ENCODE measurements at regions not wholly inside any gene's neighbourhood (a gene's known extent, or its start where the extent isn't known, plus 50 kb on each side); places are given as distances from the start of the nearest gene placed in this dataset.

DNA sequence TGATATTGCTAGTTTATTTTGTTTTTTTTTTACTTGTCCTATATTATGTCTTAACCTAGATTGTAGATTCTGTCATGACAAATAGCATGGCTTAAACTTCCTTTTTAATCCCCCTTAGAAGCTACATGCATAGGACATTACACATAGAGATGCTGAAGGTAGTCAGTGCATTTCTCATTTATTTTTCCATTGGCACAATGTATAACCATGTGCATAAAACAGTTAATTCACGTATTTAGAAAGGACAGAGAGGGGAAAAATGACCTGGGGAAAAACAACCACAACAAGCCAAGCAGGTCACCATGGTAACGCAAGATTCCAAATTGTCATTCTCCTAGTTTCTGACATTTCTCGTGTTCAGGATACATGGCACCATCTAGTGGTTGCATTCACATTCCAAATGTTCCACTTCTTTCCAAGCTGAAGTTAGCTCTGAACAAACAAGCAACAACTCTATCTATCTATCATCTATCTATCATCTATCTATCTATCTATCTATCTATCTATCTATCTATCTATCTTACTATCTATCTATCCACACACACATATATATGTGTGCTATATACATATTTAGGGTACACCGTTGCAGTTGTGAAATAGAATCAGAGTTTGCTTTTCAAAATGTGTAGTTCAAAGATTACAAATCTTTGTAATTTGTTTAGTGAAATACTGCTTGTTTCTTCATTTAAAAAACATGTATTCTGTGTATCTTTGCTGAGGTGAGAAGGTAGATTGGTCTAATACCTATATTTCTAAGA lies 487.2 kb upstream of the ST8SIA4 start:
- no CpG with 5 or more reads among the region's 4 CpGs for WGBS, 2 donors (ENCODE audit: extremely low coverage in 2 of 2, insufficient read length in 2 of 2, insufficient replicate concordance in 1 of 2)
- H3K79me1 ChIP-seq (ENCODE audit: low read depth, low read length): no peaks in the 10 kb centered on the region

DNA sequence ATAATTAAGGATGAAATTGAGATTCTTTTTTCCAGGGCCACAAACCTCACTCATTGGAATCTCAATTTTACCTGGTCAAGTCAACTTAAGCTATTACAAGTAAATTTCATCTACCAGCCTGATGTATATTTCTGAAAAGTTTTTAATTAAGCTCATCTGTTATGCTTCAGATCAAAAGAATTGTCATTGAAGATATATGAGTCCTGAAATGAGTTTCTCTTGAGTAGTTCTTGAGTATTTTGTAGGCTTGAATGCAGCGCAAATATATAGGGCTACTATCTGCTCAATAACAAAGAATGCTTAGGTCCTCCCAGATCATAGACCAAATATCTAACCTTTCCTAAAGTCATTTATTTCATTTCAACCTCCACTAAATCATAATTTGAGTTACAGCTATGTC lies 482.2 kb upstream of the ST8SIA4 start:
- Histone ChIP-seq H3K27ac (replicated peaks; ENCODE audit: low read length) (no peak overlapping the region), H2BK5ac (ENCODE audit: low read length) (no peak overlapping the region), H3K4me1 (ENCODE audit: control insufficient read depth in 2 of 2, insufficient read depth in 1 of 2, low read depth in 1 of 2, low read length in 2 of 2) (peaks cover 0 to 3% of the 10 kb centered on the region in 2 donors), H3K9ac (ENCODE audit: low read depth, low read length, poor library complexity) (no peak overlapping the region), H3K23ac (ENCODE audit: low read depth, low read length, poor library complexity) (no peak overlapping the region), H2BK12ac (ENCODE audit: low read length) (no peak overlapping the region), H3K36me3 (replicated peaks in 1 of 2; ENCODE audit: control insufficient read depth in 2 of 2, insufficient read depth in 2 of 2, low read length in 2 of 2) (no peaks in the 10 kb centered on the region), H3K4ac (ENCODE audit: low read length) (no peak overlapping the region), H2AK5ac (ENCODE audit: low read depth, low read length) (no peak overlapping the region), H2AFZ (ENCODE audit: low read length) (no peak overlapping the region), H2BK15ac (ENCODE audit: low read length) (no peak overlapping the region), H3K4me2 (ENCODE audit: insufficient read depth, low read length, poor library complexity, severe bottlenecking) (no peak overlapping the region), H3K4me3 (ENCODE audit: low read length in 2 of 2) (no peak overlapping the region), H2BK120ac (ENCODE audit: low read depth, low read length) (no peak overlapping the region), H3K27me3 (ENCODE audit: control insufficient read depth in 3 of 3, insufficient read depth in 3 of 3, low read depth in 1 of 3, low read length in 3 of 3) (no peaks in the 10 kb centered on the region), H4K91ac (ENCODE audit: low read depth, low read length, poor library complexity) (no peak overlapping the region), H3K18ac (ENCODE audit: low read length) (no peak overlapping the region), H3K79me1 (ENCODE audit: low read depth, low read length) (no peaks in the 10 kb centered on the region), H3K14ac (ENCODE audit: low read length) (no peak overlapping the region), H3K9me3 (replicated peaks in 1 of 2; ENCODE audit: control insufficient read depth in 2 of 2, insufficient read depth in 1 of 2, low read depth in 1 of 2, low read length in 2 of 2) (no peaks in the 10 kb centered on the region), H4K8ac (ENCODE audit: low read depth, low read length) (no peak overlapping the region)
- WGBS, 2 donors (ENCODE audit: extremely low coverage in 2 of 2, insufficient read length in 2 of 2, insufficient replicate concordance in 1 of 2): no CpG with 5 or more reads among the region's 1 CpG
- no peak for DNase-seq (ENCODE audit: low spot score)

More for the DNA sequence above, 487.2 kb upstream of the ST8SIA4 start:
- Histone ChIP-seq H2AK5ac (ENCODE audit: low read depth, low read length) (no peak overlapping the region), H3K18ac (ENCODE audit: low read length) (no peak overlapping the region), H2BK5ac (ENCODE audit: low read length) (no peak overlapping the region), H2BK12ac (ENCODE audit: low read length) (no peak overlapping the region), H3K9me3 (replicated peaks in 1 of 2; ENCODE audit: control insufficient read depth in 2 of 2, insufficient read depth in 1 of 2, low read depth in 1 of 2, low read length in 2 of 2) (no peaks in the 10 kb centered on the region), H2AFZ (ENCODE audit: low read length) (peak overlapping the region; percentile 78), H3K9ac (ENCODE audit: low read depth, low read length, poor library complexity) (no peak overlapping the region), H3K23ac (ENCODE audit: low read depth, low read length, poor library complexity) (no peak overlapping the region), H2BK120ac (ENCODE audit: low read depth, low read length) (no peak overlapping the region), H3K14ac (ENCODE audit: low read length) (no peak overlapping the region), H3K4ac (ENCODE audit: low read length) (no peak overlapping the region), H2BK15ac (ENCODE audit: low read length) (no peak overlapping the region), H4K8ac (ENCODE audit: low read depth, low read length) (no peak overlapping the region), H4K91ac (ENCODE audit: low read depth, low read length, poor library complexity) (no peak overlapping the region), H3K4me2 (ENCODE audit: insufficient read depth, low read length, poor library complexity, severe bottlenecking) (no peak overlapping the region), H3K4me3 (ENCODE audit: low read length in 2 of 2) (no peak overlapping the region), H3K36me3 (replicated peaks in 1 of 2; ENCODE audit: control insufficient read depth in 2 of 2, insufficient read depth in 2 of 2, low read length in 2 of 2) (no peaks in the 10 kb centered on the region), H3K27me3 (ENCODE audit: control insufficient read depth in 3 of 3, insufficient read depth in 3 of 3, low read depth in 1 of 3, low read length in 3 of 3) (no peaks in the 10 kb centered on the region), H3K4me1 (ENCODE audit: control insufficient read depth in 2 of 2, insufficient read depth in 1 of 2, low read depth in 1 of 2, low read length in 2 of 2) (peaks cover 0 to 3% of the 10 kb centered on the region in 2 donors), H3K27ac (replicated peaks; ENCODE audit: low read length) (no peak overlapping the region)
- DNase-seq (ENCODE audit: low spot score): peak; percentile 62

DNA sequence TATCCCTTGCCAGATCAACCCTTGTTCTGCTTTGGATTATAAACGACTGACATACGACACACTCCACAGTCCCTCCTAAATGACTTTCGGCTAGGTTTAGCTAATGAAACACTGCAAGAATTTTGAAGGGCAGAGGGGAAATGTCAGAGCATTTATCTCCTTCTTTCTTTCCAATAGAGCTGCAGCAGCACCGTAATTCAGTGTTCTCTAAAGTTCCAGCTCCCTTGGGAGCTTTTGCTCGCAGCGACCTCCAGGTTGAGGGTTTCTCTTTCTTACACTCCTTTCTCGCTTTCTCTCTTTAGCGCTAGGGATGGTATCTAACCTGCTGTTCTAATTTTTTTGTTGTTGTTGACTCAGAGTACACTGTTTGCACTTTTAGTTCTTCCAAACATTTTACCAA lies 467.1 kb upstream of the ST8SIA4 start:
- Histone ChIP-seq H2AFZ (ENCODE audit: low read length) (peak overlapping the region; percentile 57), H3K4me3 (ENCODE audit: low read length in 2 of 2) (no peak overlapping the region), H2BK120ac (ENCODE audit: low read depth, low read length) (no peak overlapping the region), H3K23ac (ENCODE audit: low read depth, low read length, poor library complexity) (no peak overlapping the region), H3K18ac (ENCODE audit: low read length) (no peak overlapping the region), H3K4ac (ENCODE audit: low read length) (no peak overlapping the region), H3K27ac (replicated peaks; ENCODE audit: low read length) (no peak overlapping the region), H2AK5ac (ENCODE audit: low read depth, low read length) (no peak overlapping the region), H3K9ac (ENCODE audit: low read depth, low read length, poor library complexity) (no peak overlapping the region), H4K8ac (ENCODE audit: low read depth, low read length) (no peak overlapping the region), H3K9me3 (replicated peaks in 1 of 2; ENCODE audit: control insufficient read depth in 2 of 2, insufficient read depth in 1 of 2, low read depth in 1 of 2, low read length in 2 of 2) (peaks cover 1 to 4% of the 10 kb centered on the region in 2 donors), H2BK12ac (ENCODE audit: low read length) (no peak overlapping the region), H3K4me2 (ENCODE audit: insufficient read depth, low read length, poor library complexity, severe bottlenecking) (no peak overlapping the region), H4K91ac (ENCODE audit: low read depth, low read length, poor library complexity) (no peak overlapping the region), H2BK5ac (ENCODE audit: low read length) (no peak overlapping the region), H3K4me1 (ENCODE audit: control insufficient read depth in 2 of 2, insufficient read depth in 1 of 2, low read depth in 1 of 2, low read length in 2 of 2) (peaks cover 0 to 9% of the 10 kb centered on the region in 2 donors), H3K27me3 (ENCODE audit: control insufficient read depth in 3 of 3, insufficient read depth in 3 of 3, low read depth in 1 of 3, low read length in 3 of 3) (no peaks in the 10 kb centered on the region), H3K79me1 (ENCODE audit: low read depth, low read length) (no peaks in the 10 kb centered on the region), H2BK15ac (ENCODE audit: low read length) (no peak overlapping the region), H3K14ac (ENCODE audit: low read length) (no peak overlapping the region), H3K36me3 (replicated peaks in 1 of 2; ENCODE audit: control insufficient read depth in 2 of 2, insufficient read depth in 2 of 2, low read length in 2 of 2) (no peaks in the 10 kb centered on the region)
- WGBS, 2 donors (ENCODE audit: extremely low coverage in 2 of 2, insufficient read length in 2 of 2, insufficient replicate concordance in 1 of 2): no CpG with 5 or more reads among the region's 8 CpGs
- DNase-seq (ENCODE audit: low spot score): no peak

DNA sequence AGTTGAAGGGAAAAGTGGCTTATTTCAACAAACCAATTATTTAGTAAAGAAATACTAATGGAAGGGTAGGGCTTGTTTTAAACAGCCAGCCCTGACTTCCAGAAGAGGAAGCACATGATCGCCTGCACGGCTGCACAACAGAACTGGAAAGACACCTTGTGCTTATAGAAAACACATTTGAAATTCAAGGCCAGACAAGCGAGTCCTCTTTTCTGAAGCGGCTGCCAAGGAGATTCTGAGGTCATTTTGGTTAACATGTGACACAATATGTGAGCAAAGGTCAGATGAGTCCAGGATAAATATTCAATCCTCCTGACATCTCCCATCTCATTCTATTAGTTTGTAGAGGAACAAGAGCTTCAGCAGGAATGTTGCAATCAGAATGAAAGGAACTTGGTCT lies 461.4 kb upstream of the ST8SIA4 start:
- no peak overlapping the region for H2BK12ac ChIP-seq (ENCODE audit: low read length)
- H3K14ac ChIP-seq (ENCODE audit: low read length): no peak overlapping the region
- no peak overlapping the region for H3K4ac ChIP-seq (ENCODE audit: low read length)
- no peak overlapping the region for H3K9ac ChIP-seq (ENCODE audit: low read depth, low read length, poor library complexity)
- no peak overlapping the region for H2BK15ac ChIP-seq (ENCODE audit: low read length)
- no peak overlapping the region for H3K18ac ChIP-seq (ENCODE audit: low read length)
- H3K36me3 ChIP-seq (replicated peaks in 1 of 2; ENCODE audit: control insufficient read depth in 2 of 2, insufficient read depth in 2 of 2, low read length in 2 of 2): no peaks in the 10 kb centered on the region
- no peak overlapping the region for H3K27ac ChIP-seq (replicated peaks; ENCODE audit: low read length)
- peaks cover 0 to 4% of the 10 kb centered on the region in 2 donors for H3K9me3 ChIP-seq (replicated peaks in 1 of 2; ENCODE audit: control insufficient read depth in 2 of 2, insufficient read depth in 1 of 2, low read depth in 1 of 2, low read length in 2 of 2)
- peak overlapping the region; percentile 42 for H2AFZ ChIP-seq (ENCODE audit: low read length)
- H2AK5ac ChIP-seq (ENCODE audit: low read depth, low read length): no peak overlapping the region
- no peak overlapping the region for H2BK5ac ChIP-seq (ENCODE audit: low read length)
- no peaks in the 10 kb centered on the region for H3K27me3 ChIP-seq (ENCODE audit: control insufficient read depth in 3 of 3, insufficient read depth in 3 of 3, low read depth in 1 of 3, low read length in 3 of 3)
- H3K23ac ChIP-seq (ENCODE audit: low read depth, low read length, poor library complexity): no peak overlapping the region
- WGBS, 2 donors (ENCODE audit: extremely low coverage in 2 of 2, insufficient read length in 2 of 2, insufficient replicate concordance in 1 of 2): no CpG with 5 or more reads among the region's 4 CpGs
- DNase-seq (ENCODE audit: low spot score): no peak
- H3K79me1 ChIP-seq (ENCODE audit: low read depth, low read length): no peaks in the 10 kb centered on the region
- no peak overlapping the region for H4K8ac ChIP-seq (ENCODE audit: low read depth, low read length)
- H3K4me2 ChIP-seq (ENCODE audit: insufficient read depth, low read length, poor library complexity, severe bottlenecking): no peak overlapping the region
- peaks cover 0 to 16% of the 10 kb centered on the region in 2 donors for H3K4me1 ChIP-seq (ENCODE audit: control insufficient read depth in 2 of 2, insufficient read depth in 1 of 2, low read depth in 1 of 2, low read length in 2 of 2)
- no peak overlapping the region for H4K91ac ChIP-seq (ENCODE audit: low read depth, low read length, poor library complexity)
- H2BK120ac ChIP-seq (ENCODE audit: low read depth, low read length): no peak overlapping the region
- H3K4me3 ChIP-seq (ENCODE audit: low read length in 2 of 2): no peak overlapping the region
